Activated naive CD8-positive, alpha-beta T cell treated with anti-CD3 and anti-CD28 coated beads for 36 hours (primary cell): ENCODE measurements at regions not wholly inside any gene's neighbourhood (a gene's known extent, or its start where the extent isn't known, plus 50 kb on each side); places are given as distances from the start of the nearest gene placed in this dataset.

ENCODE experiments used
- DNase-seq: peaks from one replicate; pipeline ENCODE4 v3.0.0; 2021
- H3K27ac Mint-ChIP-seq: one replicate; pipeline ENCODE4 v1.8.0; 2022; ENCODE audit warnings: mild to moderate bottlenecking, moderate library complexity, mixed read lengths
- H3K27me3 Mint-ChIP-seq: one replicate; pipeline ENCODE4 v1.8.0; 2022; ENCODE audit warnings: mild to moderate bottlenecking, mixed read lengths
- H3K36me3 Mint-ChIP-seq: one replicate; pipeline ENCODE4 v1.8.0; 2021; ENCODE audit warnings: mild to moderate bottlenecking, mixed read lengths
- H3K4me1 Mint-ChIP-seq: one replicate; pipeline ENCODE4 v1.8.0; 2021; ENCODE audit warnings: mixed read lengths
- H3K4me3 Mint-ChIP-seq: one replicate; pipeline ENCODE4 v1.8.0; 2022; ENCODE audit warnings: mild to moderate bottlenecking, moderate library complexity, mixed read lengths
- H3K9me3 Mint-ChIP-seq: one replicate; pipeline ENCODE4 v1.8.0; 2022; ENCODE audit warnings: mixed read lengths

- no peaks in the 10 kb centered on the region for H3K4me1 Mint-ChIP-seq
- H3K9me3 Mint-ChIP-seq: peaks cover 2% of the 10 kb centered on the region
- no peaks in the 10 kb centered on the region for H3K27me3 Mint-ChIP-seq
- no peaks in the 10 kb centered on the region for H3K36me3 Mint-ChIP-seq
- DNase-seq: no peak
- no peak overlapping the region for H3K4me3 Mint-ChIP-seq
- no peak overlapping the region for H3K27ac Mint-ChIP-seq
These were observed 371.2 kb upstream of the RARB start for GRCh38 chr3:25056803-25057351.

DNA sequence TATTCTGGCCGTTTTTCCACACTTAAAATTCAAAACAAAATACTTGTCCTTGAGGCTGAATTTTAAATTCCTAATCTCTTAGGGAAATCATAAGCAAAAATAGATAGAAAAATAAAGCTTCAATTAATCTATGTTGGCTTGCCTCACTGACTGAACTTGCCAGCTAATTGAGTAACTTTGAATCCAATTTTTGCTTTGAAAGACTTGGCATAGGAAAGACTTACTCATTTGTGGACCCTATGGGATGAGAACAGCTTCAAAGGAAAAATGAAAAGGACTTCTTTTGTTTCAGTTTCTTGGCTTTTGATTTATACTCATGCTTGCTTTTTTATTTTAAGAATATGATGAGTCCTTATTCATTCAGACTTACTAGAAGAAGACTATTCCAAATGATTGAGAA is 370.7 kb upstream of the RARB start:
- no peaks in the 10 kb centered on the region for H3K27me3 Mint-ChIP-seq
- no peaks in the 10 kb centered on the region for H3K36me3 Mint-ChIP-seq
- DNase-seq: no peak
- no peak overlapping the region for H3K27ac Mint-ChIP-seq
- no peak overlapping the region for H3K4me3 Mint-ChIP-seq
- H3K9me3 Mint-ChIP-seq: peaks cover 2% of the 10 kb centered on the region
- no peaks in the 10 kb centered on the region for H3K4me1 Mint-ChIP-seq

- no peaks in the 10 kb centered on the region for H3K36me3 Mint-ChIP-seq
- no peak overlapping the region for H3K27ac Mint-ChIP-seq
- peaks cover 2% of the 10 kb centered on the region for H3K9me3 Mint-ChIP-seq
- H3K4me3 Mint-ChIP-seq: no peak overlapping the region
- DNase-seq: no peak
- no peaks in the 10 kb centered on the region for H3K27me3 Mint-ChIP-seq
- H3K4me1 Mint-ChIP-seq: no peaks in the 10 kb centered on the region
These were observed 363.4 kb upstream of the RARB start for GRCh38 chr3:25064681-25065080.

- no peaks in the 10 kb centered on the region for H3K36me3 Mint-ChIP-seq
- H3K27ac Mint-ChIP-seq: no peak overlapping the region
- no peaks in the 10 kb centered on the region for H3K27me3 Mint-ChIP-seq
- no peak for DNase-seq
- H3K4me1 Mint-ChIP-seq: no peaks in the 10 kb centered on the region
- peaks cover 2% of the 10 kb centered on the region for H3K9me3 Mint-ChIP-seq
- H3K4me3 Mint-ChIP-seq: no peak overlapping the region
These were observed 358.1 kb upstream of the RARB start for GRCh38 chr3:25069970-25070369.

DNA sequence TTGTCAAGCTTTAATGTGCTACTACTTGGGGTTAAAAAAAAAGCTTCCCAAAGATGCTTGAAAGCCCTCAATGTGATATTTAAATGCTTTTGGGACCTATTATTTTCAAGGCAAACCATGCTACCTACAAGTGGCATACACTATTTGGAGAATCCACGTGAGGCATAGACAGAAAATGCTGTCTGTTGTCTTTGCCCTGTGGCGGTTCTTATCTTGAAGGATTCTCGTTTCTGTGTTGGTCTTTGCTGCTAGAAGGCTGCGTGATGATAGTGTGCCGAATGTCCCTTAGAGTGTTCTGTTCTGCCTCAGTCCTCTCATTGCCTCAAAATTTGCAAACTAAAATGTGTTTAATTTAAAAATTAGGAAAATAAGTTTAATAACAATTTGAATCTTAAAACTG is 356.2 kb upstream of the RARB start:
- Mint-ChIP-seq H3K36me3 (no peaks in the 10 kb centered on the region), H3K27ac (no peak overlapping the region), H3K9me3 (peaks cover 2% of the 10 kb centered on the region), H3K27me3 (no peaks in the 10 kb centered on the region), H3K4me3 (no peak overlapping the region), H3K4me1 (no peaks in the 10 kb centered on the region)
- DNase-seq: no peak

DNA sequence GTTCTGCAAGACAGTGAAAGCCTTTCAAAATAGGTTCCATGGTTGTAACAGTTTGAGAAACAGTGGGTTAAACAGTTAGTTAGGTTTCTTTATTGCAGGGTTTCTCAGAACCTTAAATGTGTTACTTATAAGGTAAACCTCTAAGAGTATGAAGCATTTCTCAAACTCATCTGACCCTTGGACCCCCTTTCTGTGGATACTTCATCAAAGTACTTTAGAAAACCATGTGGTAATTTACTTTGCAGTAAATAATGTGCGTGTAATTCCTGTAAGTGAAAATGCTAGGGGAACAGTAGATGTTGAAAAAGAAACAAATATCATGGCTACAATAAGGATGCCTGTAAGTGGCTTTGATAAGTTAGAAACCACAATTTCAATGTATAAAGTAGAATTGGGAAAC is 354.6 kb upstream of the RARB start:
- Mint-ChIP-seq H3K27me3 (no peaks in the 10 kb centered on the region), H3K36me3 (no peaks in the 10 kb centered on the region), H3K9me3 (peaks cover 2% of the 10 kb centered on the region), H3K4me3 (no peak overlapping the region), H3K4me1 (no peaks in the 10 kb centered on the region), H3K27ac (no peak overlapping the region)
- no peak for DNase-seq

GRCh38 chr3:25074149-25074548 is 353.9 kb upstream of the RARB start:
- H3K9me3 Mint-ChIP-seq: no peaks in the 10 kb centered on the region
- no peaks in the 10 kb centered on the region for H3K27me3 Mint-ChIP-seq
- H3K4me1 Mint-ChIP-seq: no peaks in the 10 kb centered on the region
- no peak overlapping the region for H3K4me3 Mint-ChIP-seq
- H3K27ac Mint-ChIP-seq: no peak overlapping the region
- H3K36me3 Mint-ChIP-seq: no peaks in the 10 kb centered on the region
- no peak for DNase-seq

DNA sequence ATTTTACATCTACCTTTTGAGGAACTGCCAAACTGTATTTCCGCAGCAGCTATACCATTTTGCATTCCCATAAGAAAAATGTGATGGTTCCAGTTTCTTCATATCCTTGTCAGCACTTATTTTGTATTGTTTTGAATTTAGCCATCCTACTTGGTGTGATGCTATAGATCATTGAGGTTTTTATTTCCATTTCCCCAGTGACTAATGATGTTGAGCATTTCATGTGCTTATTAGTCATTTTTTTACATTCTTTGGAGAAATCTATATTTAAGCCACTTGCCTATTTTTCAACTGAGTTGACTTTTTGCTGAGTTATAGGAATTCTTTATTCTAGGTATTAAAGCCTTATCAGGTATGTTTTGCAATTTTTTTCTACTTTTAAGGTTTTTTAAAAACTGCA is 347.6 kb upstream of the RARB start:
- no peak for DNase-seq
- no peak overlapping the region for H3K27ac Mint-ChIP-seq
- no peaks in the 10 kb centered on the region for H3K4me1 Mint-ChIP-seq
- H3K9me3 Mint-ChIP-seq: peaks cover 1% of the 10 kb centered on the region
- no peak overlapping the region for H3K4me3 Mint-ChIP-seq
- no peaks in the 10 kb centered on the region for H3K27me3 Mint-ChIP-seq
- H3K36me3 Mint-ChIP-seq: no peaks in the 10 kb centered on the region

GRCh38 chr3:25084016-25084415 is 344.0 kb upstream of the RARB start:
- H3K27me3 Mint-ChIP-seq: no peaks in the 10 kb centered on the region
- H3K36me3 Mint-ChIP-seq: no peaks in the 10 kb centered on the region
- H3K4me3 Mint-ChIP-seq: no peak overlapping the region
- H3K9me3 Mint-ChIP-seq: peaks cover 1% of the 10 kb centered on the region
- H3K27ac Mint-ChIP-seq: no peak overlapping the region
- no peak for DNase-seq
- H3K4me1 Mint-ChIP-seq: no peaks in the 10 kb centered on the region

DNA sequence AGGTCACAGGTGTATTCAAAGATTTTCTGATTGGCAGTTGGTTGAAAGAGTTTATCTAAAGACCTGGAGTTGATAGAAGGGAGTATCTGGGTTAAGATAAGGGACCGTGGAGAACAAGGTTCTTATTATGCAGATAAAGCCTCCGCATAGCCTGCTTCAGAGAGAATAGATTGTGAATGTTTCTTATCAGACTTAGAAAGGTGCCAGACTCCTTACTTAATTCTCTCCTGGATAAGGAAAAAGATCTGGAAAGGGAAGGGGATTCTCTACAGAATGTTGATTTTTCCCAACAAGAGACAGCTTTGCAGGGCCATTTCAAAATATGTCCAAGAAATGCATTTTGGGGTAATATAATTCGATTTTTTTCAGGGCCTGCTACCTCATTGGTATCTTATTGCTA is 341.3 kb upstream of the RARB start:
- no peak for DNase-seq
- H3K9me3 Mint-ChIP-seq: peaks cover 2% of the 10 kb centered on the region
- no peaks in the 10 kb centered on the region for H3K4me1 Mint-ChIP-seq
- H3K27ac Mint-ChIP-seq: no peak overlapping the region
- H3K27me3 Mint-ChIP-seq: no peaks in the 10 kb centered on the region
- H3K4me3 Mint-ChIP-seq: no peak overlapping the region
- no peaks in the 10 kb centered on the region for H3K36me3 Mint-ChIP-seq

GRCh38 chr3:25088284-25088683 is 339.8 kb upstream of the RARB start:
- H3K27ac Mint-ChIP-seq: no peak overlapping the region
- H3K36me3 Mint-ChIP-seq: no peaks in the 10 kb centered on the region
- no peak overlapping the region for H3K4me3 Mint-ChIP-seq

GRCh38 chr3:25090698-25091453 is 337.2 kb upstream of the RARB start:
- DNase-seq: no peak
- Mint-ChIP-seq H3K4me3 (no peak overlapping the region), H3K4me1 (no peaks in the 10 kb centered on the region), H3K9me3 (peaks cover 1% of the 10 kb centered on the region), H3K27ac (no peak overlapping the region), H3K36me3 (no peaks in the 10 kb centered on the region), H3K27me3 (no peaks in the 10 kb centered on the region)

More at GRCh38 chr3:25088284-25088683, 339.8 kb upstream of the RARB start:
- H3K9me3 Mint-ChIP-seq: peaks cover 1% of the 10 kb centered on the region
- no peaks in the 10 kb centered on the region for H3K27me3 Mint-ChIP-seq
- no peaks in the 10 kb centered on the region for H3K4me1 Mint-ChIP-seq
- DNase-seq: no peak

GRCh38 chr3:25091934-25092333 is 336.1 kb upstream of the RARB start:
- Mint-ChIP-seq H3K4me1 (no peaks in the 10 kb centered on the region), H3K27me3 (no peaks in the 10 kb centered on the region), H3K36me3 (no peaks in the 10 kb centered on the region), H3K9me3 (peaks cover 1% of the 10 kb centered on the region), H3K4me3 (no peak overlapping the region), H3K27ac (no peak overlapping the region)
- DNase-seq: no peak

DNA sequence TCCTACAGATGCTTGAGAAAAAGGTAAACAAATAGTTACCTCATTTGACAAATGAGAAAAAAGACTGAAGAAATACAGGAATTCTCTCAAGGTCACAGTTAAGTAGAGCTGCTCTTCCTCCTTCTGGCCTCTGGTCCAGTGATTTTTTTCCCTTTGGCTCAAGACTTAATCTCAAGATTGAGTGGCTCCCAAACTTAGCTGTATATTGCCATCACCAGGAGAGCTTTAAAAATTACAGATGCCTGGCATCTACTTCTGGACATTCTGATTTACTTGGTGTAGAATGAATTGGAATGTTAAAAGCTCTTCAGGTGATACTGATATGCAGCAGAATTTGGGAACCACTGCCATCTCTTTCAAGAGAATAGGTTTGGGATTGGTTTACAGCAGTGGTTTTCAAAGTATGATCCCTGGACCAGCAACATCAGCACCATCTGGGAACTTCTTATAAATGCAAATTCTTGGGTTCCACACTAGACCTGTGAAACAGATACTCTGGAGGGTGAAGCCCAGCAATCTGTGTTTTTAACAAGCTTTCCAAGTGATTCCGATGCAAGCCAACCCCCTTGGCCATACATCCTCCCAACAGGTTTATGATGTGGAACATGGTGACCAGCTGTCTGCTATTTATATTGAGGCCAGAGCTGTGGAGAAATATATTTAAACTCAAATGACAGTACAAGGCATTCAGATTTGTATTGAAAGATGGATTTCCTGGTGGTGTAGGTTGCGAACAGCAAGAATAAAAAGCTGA is 333.0 kb upstream of the RARB start:
- H3K27me3 Mint-ChIP-seq: no peaks in the 10 kb centered on the region
- no peak for DNase-seq
- H3K9me3 Mint-ChIP-seq: peaks cover 1% of the 10 kb centered on the region
- no peak overlapping the region for H3K27ac Mint-ChIP-seq
- no peaks in the 10 kb centered on the region for H3K4me1 Mint-ChIP-seq
- no peaks in the 10 kb centered on the region for H3K36me3 Mint-ChIP-seq
- H3K4me3 Mint-ChIP-seq: no peak overlapping the region

- H3K4me1 Mint-ChIP-seq: no peaks in the 10 kb centered on the region
- H3K4me3 Mint-ChIP-seq: no peak overlapping the region
- no peak for DNase-seq
- H3K9me3 Mint-ChIP-seq: peaks cover 1% of the 10 kb centered on the region
- no peaks in the 10 kb centered on the region for H3K36me3 Mint-ChIP-seq
- no peak overlapping the region for H3K27ac Mint-ChIP-seq
- H3K27me3 Mint-ChIP-seq: no peaks in the 10 kb centered on the region
These were observed 331.5 kb upstream of the RARB start for GRCh38 chr3:25096536-25096935.

DNA sequence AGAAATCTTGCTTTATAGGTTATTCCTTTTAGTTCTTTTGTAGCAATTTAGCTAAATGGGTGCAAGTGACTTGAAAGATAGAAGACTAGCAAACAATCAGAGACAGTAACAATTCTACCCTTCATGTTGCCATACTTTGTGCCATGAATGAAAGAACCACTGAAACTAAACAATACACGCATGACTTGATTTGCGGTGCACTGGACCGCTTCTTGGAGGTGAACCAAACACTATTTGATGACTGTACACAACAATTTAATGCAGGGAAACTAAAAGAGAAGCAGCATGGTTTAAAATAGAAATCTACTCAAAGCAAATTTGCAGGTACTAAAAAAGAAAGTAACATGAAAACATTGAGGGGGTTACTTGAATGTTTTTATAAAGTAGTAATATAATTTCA is 331.0 kb upstream of the RARB start:
- Mint-ChIP-seq H3K4me1 (no peaks in the 10 kb centered on the region), H3K4me3 (no peak overlapping the region), H3K9me3 (no peaks in the 10 kb centered on the region), H3K27me3 (no peaks in the 10 kb centered on the region), H3K27ac (no peak overlapping the region), H3K36me3 (no peaks in the 10 kb centered on the region)
- DNase-seq: no peak
